ENCODE measurements at regions not wholly inside any gene's neighbourhood (a gene's known extent, or its start where the extent isn't known, plus 50 kb on each side); places are given as distances from the start of the nearest gene placed in this dataset.

- Histone ChIP-seq H3K36me3 (ENCODE audit: control insufficient read depth, insufficient read depth, low read length) (no peaks in the 10 kb centered on the region), H3K4me3 (replicated peaks; ENCODE audit: low read depth, low read length) (no peak overlapping the region), H3K27me3 (replicated peaks; ENCODE audit: control insufficient read depth, insufficient read depth, low read length) (no peaks in the 10 kb centered on the region; the same call in none of the 2 replicates)
- no peak for TF ChIP-seq CTCF (IDR thresholded peaks at IDR 0.05; ENCODE audit: insufficient read depth, low read length, poor library complexity, severe bottlenecking)
- no peak for DNase-seq (ENCODE audit: extremely low read depth, insufficient read length)
These were observed 64.8 kb upstream of the ID2 start for GRCh38 chr2:8617048-8617447.

GRCh38 chr2:8617590-8617989, 64.3 kb upstream of the ID2 start:
- Histone ChIP-seq H3K36me3 (ENCODE audit: control insufficient read depth, insufficient read depth, low read length) (no peaks in the 10 kb centered on the region), H3K27me3 (replicated peaks; ENCODE audit: control insufficient read depth, insufficient read depth, low read length) (no peaks in the 10 kb centered on the region; the same call in none of the 2 replicates), H3K4me3 (replicated peaks; ENCODE audit: low read depth, low read length) (no peak overlapping the region)
- DNase-seq (ENCODE audit: extremely low read depth, insufficient read length) = no peak
- no peak for TF ChIP-seq CTCF (IDR thresholded peaks at IDR 0.05; ENCODE audit: insufficient read depth, low read length, poor library complexity, severe bottlenecking)

GRCh38 chr2:8619071-8619470, 62.8 kb upstream of the ID2 start:
- no peaks in the 10 kb centered on the region for H3K36me3 ChIP-seq (ENCODE audit: control insufficient read depth, insufficient read depth, low read length)
- DNase-seq (ENCODE audit: extremely low read depth, insufficient read length) = no peak
- TF ChIP-seq CTCF (IDR thresholded peaks at IDR 0.05; ENCODE audit: insufficient read depth, low read length, poor library complexity, severe bottlenecking) = no peak
- H3K4me3 ChIP-seq (replicated peaks; ENCODE audit: low read depth, low read length) = no peak overlapping the region
- no peaks in the 10 kb centered on the region; the same call in none of the 2 replicates for H3K27me3 ChIP-seq (replicated peaks; ENCODE audit: control insufficient read depth, insufficient read depth, low read length)

- H3K27me3 ChIP-seq (replicated peaks; ENCODE audit: control insufficient read depth, insufficient read depth, low read length) = peaks cover 2% of the 10 kb centered on the region
- no peak for TF ChIP-seq CTCF (IDR thresholded peaks at IDR 0.05; ENCODE audit: insufficient read depth, low read length, poor library complexity, severe bottlenecking)
- no peaks in the 10 kb centered on the region for H3K36me3 ChIP-seq (ENCODE audit: control insufficient read depth, insufficient read depth, low read length)
- H3K4me3 ChIP-seq (replicated peaks; ENCODE audit: low read depth, low read length) = no peak overlapping the region
- DNase-seq (ENCODE audit: extremely low read depth, insufficient read length) = no peak
These were observed 61.1 kb upstream of the ID2 start for GRCh38 chr2:8620611-8621382.

GRCh38 chr2:8622199-8622911, 59.5 kb upstream of the ID2 start:
- Histone ChIP-seq H3K27me3 (replicated peaks; ENCODE audit: control insufficient read depth, insufficient read depth, low read length) (peaks cover 2% of the 10 kb centered on the region), H3K4me3 (replicated peaks; ENCODE audit: low read depth, low read length) (no peak overlapping the region), H3K36me3 (ENCODE audit: control insufficient read depth, insufficient read depth, low read length) (no peaks in the 10 kb centered on the region)
- DNase-seq (ENCODE audit: extremely low read depth, insufficient read length) = no peak
- no peak for TF ChIP-seq CTCF (IDR thresholded peaks at IDR 0.05; ENCODE audit: insufficient read depth, low read length, poor library complexity, severe bottlenecking)
